NCI-H1694 treated with DMSO at 0.1 percent for 48 hours (cell line): ENCODE measurements at regions not wholly inside any gene's neighbourhood (a gene's known extent, or its start where the extent isn't known, plus 50 kb on each side); places are given as distances from the start of the nearest gene placed in this dataset.
"Not testable (repeated sequence)": the region's sequence is repeated elsewhere in the genome, so short reads cannot be mapped to it uniquely, and the experiment has no call there.

Experiments used
- DNase-seq: peaks from one replicate; lab custom pipeline; 2025; lab: John Stamatoyannopoulos, UW

DNA sequence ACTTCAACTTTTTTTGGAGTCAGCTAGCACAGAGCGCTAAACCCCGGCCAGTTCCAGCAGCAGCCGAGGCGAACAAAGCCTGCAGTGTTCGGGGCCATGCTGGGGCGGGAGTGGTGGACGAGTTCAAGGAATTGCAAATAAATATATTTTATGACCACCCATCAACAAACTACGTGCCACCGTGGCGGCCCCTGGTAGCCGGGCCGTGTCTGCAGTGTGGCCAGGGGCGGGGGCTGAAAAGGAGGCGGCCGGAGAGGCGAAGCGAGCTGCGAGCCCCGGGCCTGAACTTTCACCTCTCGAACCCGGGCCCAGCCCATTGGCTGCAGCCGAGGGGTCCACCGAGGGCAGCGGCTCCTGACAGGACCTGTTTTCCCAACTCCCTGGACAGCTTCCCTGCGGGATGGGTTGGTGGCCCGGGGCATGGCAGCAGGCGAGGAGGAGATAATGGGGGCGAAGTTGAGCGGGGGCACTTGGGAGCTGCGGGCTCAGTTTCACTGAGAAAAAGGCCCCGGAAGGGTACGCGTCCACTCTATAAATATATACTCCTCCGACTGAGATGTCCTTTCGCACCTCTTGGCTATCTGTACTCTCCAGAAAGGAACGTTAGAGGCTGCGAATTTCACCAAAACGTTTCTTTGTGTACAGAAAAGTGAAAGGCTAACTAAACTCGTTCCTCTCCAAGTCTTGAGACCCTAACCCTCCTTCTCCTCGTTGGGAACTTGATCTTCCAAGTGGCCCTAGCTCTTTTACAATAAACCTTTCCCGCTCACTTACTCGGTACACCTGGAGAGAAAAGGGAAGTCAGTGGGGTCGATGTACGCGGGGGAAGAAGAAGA lies 164.6 kb upstream of the PPP1R3A start:
- no peak for DNase-seq

DNA sequence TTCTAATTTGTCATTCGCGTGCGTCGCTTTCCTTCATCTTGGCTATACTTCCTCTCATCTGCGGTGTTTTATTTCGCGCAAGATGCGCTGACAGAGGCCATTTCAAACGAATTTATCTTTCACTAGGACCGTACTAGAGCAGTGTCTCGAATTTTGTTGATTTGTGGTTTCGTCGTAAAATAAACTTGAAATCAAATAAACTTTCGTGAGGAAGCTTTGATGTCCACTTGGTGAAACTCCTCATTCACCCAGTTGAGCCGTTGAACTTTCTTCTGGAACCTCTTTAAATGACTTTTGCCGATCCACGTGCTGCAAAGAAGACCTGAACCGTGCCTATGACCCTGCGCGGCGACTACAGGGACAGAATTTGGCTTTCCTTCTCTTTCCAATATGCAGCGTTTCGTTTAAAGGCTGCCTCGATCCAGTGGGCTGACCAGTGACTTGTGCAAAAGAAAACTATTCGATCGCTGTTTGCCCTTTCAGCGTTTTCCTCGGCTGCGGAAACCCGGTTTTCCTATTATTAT lies 163.9 kb upstream of the PPP1R3A start:
- DNase-seq = no peak

DNA sequence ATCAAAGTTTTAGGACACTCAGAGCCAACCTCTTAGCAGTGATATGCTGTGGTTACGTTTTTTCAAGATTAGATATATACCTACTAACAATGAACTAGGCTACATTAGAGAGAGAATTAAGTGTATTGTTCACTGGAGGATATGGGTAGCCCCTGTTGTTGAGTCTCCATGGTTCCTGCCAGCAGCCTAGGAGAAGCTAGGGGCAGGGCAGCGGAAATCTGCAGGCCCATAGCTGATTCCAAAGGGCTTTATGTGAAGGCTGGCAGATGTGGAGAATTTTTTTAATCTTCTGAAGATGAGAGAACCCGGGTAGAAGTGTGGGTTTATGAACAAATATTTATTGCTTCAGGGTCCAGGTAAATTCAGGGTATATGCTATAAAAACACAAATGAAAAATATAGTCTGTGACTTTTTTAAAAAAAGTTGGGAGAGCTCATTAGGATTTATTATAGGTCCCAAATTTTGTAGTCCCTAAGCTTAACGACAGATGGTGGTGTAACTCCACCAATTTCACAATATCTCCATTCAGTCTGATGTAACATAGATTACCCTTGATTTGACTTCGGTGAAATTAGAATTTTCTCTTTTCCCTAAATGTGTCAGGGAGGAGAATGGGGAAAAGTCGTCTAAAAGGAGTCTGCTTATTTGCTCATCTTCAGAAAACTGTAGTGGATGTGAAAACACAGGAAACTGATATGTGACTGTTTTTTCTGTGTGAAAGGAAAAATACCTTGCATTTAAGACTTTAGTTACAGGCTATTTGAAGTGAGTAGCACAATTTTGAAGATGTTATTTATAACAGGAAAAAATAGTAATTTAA lies 163.0 kb upstream of the PPP1R3A start:
- peak; percentile 61 for DNase-seq

DNA sequence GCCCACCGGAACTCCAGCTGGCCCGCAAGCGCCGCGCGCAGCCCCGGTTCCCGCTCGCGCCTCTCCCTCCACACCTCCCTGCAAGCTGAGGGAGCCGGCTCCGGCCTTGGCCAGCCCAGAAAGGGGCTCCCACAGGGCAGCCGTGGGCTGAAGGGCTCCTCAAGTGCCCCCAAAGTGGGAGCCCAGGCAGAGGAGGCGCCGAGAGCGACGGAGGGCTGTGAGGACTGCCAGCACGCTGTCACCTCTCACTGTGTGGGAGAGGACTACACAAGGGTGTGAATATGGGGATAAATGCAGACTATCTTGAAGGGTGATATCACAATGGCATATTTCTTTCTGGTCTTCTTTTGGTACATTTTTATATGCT lies 158.3 kb upstream of the PPP1R3A start:
- DNase-seq = not testable (repeated sequence)

DNA sequence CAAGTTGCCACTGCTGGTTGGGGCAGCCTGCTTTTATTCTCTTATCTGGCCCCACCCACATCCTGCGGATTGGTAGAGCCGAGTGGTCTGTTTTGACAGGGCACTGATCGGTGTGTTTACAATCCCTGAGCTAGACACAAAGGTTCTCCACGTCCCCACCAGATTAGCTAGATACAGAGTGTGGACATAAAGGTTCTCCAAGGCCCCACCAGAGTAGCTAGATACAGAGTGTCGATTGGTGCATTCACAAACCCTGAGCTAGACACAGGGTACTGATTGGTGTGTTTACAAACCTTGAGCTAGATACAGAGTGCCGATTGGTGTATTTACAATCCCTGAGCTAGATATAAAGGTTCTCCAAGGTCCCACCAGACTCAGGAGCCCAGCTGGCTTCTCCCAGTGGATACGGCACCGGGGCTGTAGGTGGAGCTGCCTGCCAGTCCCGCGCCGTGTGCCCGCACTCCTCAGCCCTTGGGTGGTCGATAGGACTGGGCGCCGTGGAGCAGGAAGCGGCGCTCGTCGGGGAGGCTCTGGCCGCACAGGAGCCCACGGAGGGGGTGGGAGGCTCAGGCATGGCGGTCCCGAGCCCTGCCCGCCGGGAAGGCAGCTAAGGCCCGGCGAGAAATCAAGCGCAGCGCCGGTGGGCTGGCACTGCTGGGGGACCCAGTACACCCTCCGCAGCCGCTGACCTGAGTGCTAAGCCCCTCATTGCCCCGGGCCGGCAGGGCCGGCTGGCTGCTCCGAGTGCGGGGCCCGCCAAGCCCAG lies 157.8 kb upstream of the PPP1R3A start:
- DNase-seq = not testable (repeated sequence)

DNA sequence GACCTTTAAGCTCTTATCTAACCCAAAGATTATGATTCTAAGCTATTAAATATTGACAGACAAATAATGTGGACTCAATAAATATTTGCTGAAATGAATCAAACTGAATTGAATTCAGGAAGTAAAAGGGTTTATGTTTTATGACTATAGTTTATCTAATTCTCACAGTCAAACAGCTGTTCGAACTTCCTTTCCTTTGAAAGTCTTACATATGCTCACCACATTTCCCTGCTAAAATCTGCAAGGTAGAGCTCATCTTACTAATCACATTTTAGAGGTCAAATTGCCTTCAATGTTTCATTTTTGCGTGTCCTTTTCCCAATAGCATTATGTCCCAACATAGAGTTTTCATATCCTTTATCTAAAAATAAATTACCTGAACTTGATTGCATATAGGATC lies 154.9 kb upstream of the PPP1R3A start:
- no peak for DNase-seq

DNA sequence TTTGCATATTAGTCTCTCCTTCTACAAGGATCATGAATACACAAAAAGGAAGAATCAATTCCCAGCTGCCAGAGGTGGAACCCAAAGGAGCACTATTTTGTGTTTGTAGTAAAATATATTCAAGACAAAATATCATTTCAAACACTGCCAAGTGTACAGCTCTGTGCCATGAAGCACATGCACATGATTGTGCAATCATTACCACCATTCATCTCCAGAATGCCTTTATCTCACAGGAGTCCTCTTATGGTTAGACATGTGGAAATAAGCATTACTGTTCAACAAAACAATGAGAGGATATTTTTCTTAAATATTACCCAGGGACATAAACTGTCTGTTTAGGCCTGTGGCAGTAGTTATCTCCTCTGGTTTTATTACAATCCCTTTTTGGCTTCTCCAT lies 151.4 kb upstream of the PPP1R3A start:
- no peak for DNase-seq

DNA sequence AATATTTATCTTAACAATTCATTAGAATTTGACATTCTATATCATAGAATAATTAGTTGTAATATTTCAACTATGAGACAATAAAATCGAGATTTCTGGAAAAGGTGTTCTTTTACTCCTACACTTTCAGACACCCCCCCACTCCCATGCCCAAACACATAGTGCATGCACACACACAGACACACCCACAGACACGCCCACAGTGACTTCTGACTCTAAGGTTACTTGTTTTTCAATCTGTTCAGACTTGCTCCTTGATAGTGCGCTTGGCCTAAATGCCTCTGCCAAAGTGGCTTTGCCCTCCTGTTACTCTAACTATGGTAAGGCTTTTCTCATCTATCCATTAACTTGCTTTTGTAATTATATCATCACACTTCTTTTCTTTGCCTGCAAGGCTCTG lies 144.0 kb upstream of the PPP1R3A start:
- no peak for DNase-seq

DNA sequence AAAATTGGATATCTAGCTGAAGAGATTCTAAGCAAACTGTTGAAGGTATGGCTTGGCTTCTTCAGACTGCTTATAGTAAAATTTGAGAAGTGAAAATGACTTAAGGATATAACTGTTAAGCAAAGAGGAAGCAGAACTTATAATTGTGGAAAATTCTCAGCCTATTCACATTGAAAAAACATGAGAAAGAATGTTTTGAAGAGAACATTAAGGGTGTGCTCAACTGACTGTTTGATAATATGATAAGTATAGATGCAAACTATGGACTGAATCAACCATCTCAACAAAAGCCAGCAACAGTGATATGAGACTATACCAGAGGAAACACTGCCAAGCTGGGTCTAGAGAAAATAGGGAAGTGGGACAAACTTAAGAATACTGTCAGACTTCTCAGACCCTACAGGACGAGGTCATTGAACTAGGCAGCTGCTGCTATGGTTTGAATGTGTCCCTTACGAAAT lies 133.1 kb upstream of the PPP1R3A start:
- DNase-seq = no peak

DNA sequence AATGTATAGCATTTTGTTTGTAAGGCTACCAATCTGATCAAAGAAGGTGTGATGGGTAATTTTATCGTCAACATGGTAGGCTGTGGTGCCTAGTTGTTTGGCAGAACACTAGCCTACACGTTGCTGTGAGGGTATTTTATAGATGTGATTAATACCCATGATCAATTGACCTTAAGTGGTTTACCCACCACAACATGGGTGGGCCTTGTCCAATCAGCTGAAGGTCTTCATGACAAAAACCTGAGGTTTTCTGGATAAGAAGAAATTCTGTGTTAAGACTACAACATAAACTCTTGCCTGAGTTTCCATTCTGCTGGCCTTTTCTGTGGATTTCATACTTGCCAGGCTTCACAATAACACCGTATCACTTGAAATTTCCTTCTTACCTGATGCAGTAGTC lies 131.8 kb upstream of the PPP1R3A start:
- no peak for DNase-seq

DNA sequence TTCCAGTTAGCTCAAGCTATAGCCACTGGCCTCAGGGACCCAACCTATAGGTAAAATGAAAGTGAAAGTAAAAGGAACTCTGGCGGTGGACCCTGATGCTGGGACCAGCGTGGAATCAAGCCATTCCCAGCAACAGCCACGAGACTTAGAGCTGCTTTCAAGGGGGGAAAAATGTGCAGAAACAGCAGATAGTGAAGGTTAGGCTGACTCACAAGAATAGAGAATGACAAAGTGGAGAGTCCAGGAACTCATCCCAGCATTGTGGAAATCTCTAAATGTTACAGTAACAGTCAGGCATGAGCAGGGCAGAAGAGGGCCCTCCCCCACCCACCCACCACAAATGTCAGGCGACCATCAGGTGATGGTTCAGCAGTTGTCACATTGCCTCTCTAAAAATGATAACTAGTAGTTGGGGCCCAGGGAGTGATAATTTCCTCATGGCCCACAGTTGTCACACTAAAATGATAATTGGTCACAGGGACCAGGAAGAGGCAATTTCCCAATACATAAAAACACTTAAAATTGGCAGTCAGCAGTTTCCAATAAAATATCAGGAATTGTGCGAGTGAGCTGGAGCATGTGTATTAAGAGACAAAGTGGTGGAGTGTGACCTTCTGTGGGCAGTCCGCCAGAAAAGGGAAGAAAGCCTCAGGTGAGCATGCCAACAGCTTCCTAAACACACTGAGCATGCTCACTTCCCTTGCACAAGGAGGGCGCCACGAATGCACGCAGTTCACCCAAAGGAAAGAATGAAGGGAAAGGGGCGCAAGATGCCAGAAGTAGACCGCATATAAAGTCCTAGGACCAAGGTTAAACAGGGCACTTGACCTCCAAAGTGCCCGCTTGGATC lies 129.8 kb upstream of the PPP1R3A start:
- no peak for DNase-seq

DNA sequence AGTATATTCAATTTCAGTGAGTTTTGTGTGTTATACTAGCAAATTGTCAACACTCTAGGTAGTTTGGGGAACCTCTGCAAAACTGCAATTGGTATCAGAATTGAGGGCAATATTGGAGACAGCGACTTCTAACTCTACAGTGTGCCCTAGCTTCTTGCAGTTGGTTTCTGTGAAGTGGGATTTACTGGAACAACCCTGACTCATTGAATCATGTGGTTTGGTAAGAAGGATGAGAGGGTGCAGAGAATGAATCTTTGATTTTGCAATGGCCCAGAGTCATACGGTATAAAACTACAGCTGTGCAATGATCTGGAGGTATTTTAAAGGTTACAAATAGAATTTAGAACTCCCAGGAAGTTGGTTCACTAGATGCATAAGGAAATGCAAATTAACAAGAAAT lies 129.1 kb upstream of the PPP1R3A start:
- DNase-seq = no peak

DNA sequence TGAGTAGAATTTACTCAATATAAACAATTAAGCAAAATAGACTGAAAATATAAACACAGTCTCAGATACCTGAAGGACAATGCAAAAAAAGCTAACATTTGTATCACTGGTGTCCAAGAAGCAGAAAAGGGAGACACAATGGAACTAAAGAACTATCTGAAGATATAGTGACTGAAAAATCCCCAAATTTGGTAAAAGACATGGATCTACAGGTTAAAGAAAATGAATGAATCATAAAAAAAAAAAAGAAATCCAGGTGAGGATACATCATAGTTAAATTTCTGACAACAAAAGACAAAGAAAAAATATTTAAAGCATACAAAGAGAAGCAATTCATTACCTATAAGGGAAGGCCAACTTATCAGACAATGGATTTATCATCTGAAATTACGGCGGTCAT lies 114.7 kb upstream of the PPP1R3A start:
- DNase-seq = no peak

DNA sequence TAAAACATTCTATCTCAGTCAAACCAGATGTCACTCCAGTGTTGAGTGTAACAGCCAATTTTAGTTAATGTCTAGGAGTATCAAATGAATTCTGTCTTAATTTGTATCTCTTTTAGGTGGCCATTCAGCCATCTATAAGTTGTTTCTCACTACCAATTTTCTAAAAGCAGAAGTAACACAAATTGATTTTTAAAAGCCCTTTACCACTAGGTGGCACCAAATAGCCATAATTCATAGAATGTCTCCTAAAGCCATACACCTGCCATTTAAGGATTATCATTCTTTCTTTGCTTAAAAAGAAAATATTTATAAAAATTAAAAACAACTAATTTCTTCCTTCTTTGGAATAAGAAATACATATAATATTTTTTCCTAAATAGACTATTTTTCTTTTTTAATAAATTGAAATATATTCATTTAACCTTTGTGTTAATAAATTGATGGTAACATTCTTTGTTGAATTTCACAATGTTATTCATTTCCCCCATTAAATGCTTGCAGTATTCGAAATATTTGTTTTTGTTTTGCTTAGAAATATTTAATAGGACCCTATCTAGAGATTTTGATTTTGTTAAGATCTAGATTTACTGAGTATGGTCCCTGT lies 107.8 kb upstream of the PPP1R3A start:
- peak; percentile 74 for DNase-seq

DNA sequence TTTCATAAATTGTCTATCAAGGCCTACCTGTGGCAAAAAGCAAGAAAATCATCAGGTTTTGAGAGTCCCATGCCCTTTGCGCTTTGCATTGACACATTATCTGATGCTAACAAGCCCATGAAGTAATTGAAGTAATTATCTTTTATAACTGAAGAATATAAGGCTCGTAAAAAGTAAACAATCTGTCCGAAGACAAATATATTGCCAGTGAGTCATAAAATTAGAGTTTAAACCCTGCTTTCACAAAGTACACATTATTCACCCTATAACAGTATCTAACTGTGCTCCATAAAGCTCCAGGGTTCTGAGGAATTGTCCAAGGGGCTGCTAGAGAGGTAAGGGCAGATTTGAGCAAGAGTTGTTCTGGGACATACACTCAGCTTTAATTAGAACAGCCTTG lies 102.3 kb upstream of the PPP1R3A start:
- DNase-seq = no peak

DNA sequence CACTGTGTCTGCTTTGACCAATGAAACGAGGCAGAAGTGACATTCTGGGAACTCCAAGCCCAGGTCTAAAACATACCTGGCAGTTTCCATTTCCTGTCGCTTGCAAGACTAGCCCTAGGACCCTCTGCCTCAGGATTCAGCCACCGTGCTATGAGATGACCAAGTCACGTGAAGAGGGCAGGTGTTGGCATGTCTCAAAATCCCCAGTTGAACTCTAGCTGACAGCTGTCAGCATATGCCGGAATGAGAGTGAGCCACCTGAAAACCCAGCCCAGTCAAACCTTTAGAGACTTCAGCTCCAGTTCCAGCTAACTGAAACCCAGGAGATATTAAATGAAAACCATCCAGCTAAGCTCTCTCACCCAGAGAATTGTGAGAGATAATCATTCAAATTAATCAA lies 89.9 kb upstream of the PPP1R3A start:
- peak; percentile 9 for DNase-seq

DNA sequence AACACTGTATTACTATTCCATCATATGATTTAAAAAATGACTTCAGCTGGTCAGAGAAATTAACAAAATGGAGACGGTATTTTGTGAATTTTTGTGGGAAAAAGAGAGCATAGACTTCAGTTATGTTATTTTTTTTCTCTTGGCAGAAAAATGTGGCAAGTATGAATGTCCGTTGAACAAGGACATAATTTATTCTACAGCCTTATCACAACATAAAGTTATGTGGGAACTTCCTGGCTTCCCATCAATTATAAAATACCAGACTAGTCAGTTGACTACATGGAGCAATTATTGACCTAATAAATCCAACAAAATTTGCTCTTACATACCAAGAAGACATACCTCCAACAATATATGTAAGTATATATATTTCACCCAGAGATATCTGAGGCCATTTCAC lies 88.6 kb upstream of the PPP1R3A start:
- DNase-seq = no peak

DNA sequence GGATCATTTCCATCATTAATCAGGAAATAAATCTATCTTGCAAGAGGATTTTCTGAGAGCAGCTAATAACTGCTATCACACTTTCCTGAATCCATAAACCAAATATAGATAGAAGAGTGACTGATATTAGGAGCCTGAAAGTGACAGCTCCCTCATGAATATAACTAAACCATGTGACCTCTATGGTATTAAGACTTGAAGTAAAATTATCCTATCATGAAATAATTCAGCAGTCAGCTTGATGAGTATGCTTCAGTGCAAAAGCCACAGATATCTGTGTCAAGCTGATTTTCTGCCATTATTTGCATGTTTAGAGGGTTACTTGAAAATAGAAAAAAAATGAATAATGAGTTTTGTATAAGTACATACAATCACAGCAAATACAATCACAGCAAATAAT lies 80.1 kb upstream of the PPP1R3A start:
- DNase-seq = no peak

DNA sequence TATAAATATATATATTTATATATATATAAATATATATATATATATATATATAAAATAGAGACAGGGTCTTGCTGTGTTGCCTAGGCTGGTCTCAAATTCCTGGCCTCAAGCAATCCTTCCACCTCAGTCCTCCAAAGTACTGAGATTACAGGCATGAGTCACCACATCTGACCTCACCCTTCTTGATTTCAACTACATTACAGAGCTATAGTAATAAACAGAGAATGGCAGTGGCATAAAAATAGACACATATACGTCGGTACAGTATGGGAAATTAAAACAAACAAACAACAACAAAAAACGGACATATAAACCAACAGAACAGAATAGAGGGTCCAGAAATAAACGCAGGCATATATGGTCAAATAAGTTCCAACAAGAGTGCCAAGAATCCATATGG lies 77.6 kb upstream of the PPP1R3A start:
- no peak for DNase-seq

DNA sequence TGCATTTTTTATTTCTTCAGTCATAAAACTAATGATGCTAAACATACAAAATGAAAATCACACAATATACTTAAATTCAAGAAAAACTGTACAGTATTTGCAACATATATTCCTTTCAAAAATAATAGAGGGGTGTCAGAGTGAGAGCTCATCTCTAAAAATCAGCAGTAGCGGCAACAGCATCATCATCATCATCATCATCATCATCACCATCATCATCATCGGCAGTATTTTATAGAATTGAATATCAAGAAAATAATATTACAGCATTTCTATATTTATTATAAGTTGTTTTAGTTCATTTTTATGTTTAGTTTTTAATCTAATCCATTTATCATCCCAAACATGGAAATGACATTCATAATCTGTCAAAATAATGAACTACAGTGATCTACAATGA lies 67.4 kb upstream of the PPP1R3A start:
- no peak for DNase-seq

DNA sequence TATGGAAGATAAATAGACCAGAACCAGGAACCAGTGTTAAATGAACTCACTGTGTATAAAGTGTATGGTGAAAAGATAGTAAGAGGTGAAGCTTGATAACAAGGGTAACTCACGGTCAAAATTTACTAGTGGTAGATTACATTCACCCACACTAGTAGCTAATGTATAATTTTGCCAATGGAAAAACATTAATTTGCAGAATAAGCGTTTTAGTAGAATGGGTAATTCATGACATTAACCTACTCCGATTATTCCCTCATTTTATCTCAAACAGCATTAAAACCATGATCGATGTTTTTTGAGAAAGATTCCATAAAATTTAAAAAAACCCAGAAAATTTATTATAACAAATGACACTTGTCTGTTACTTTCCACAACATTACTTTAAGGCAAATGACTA lies 57.7 kb upstream of the PPP1R3A start:
- no peak for DNase-seq
